NCI-H524 treated with DMSO at 0.1 percent for 48 hours (cell line): ENCODE measurements at regions not wholly inside any gene's neighbourhood (a gene's known extent, or its start where the extent isn't known, plus 50 kb on each side); places are given as distances from the start of the nearest gene placed in this dataset.
"Not testable (repeated sequence)": the region's sequence is repeated elsewhere in the genome, so short reads cannot be mapped to it uniquely, and the experiment has no call there.

Source experiments
- DNase-seq: peaks from one replicate; lab custom pipeline; 2025; lab: John Stamatoyannopoulos, UW

GRCh38 chr19:28619816-28620429 is 593.0 kb downstream of the UQCRFS1 start:
- DNase-seq: no peak

DNA sequence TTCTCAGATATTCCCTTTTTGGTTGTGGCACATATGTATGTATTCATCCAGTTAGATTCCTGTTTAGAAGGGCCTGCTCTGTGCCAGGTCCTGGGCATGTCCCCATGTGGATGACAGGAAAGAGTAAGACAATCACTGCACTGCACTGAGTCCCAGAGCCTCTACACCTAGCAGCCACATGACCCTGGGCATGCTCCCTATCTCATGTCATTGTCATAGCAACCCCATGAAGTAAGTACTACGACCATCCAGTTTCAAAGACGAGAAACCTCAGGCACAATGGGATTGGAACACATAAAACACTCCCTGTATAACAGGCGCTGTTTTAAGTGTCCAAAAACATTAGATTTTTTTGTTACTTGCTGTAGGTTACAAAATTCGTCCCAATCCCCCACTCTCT is 594.4 kb downstream of the UQCRFS1 start:
- DNase-seq: no peak

GRCh38 chr19:28615966-28616365 is 597.0 kb downstream of the UQCRFS1 start:
- DNase-seq: no peak

- no peak for DNase-seq
These were observed 597.4 kb downstream of the UQCRFS1 start for GRCh38 chr19:28615546-28615916.

DNA sequence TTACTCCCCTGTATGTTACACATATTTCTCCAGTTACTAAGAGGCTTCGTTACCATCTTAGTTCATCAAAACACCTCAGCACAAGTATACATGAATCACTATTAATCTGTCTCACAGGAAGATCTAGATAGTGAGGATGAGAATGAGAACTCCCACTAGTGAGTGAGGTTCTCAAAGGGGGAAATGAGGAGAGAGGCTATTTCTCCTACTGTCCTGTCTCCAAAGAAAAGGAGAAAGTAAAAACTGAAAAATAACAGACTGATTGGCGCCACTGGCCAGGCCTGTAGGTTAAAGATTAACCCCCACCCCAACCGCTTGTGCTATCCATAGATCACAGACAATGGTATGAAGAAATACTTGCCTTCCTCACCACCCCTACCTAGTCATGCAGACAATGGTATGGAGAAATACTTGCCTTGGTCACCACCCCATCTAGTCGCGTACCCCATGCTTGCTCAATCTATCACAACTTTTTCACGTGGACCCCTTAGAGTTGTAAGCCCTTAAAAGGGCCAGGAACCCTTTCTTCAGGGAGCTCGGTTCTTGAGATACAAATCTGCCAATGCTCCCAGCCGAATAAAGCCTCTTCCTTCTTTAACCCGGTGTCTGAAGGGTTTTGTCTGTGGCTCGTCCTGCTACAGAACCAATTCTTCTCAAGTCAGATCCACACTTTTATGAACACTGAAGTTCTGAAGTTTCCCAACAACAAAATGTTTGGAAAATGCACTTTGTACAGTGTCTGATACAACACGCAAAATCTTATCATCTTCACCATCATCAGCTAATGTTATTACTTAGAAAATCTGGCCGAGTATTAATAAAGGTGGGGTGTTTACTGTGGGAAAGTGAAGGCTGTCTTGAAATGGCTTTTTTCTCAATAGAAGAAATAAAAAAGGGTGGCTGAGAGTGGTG is 598.1 kb downstream of the UQCRFS1 start:
- no peak for DNase-seq

DNA sequence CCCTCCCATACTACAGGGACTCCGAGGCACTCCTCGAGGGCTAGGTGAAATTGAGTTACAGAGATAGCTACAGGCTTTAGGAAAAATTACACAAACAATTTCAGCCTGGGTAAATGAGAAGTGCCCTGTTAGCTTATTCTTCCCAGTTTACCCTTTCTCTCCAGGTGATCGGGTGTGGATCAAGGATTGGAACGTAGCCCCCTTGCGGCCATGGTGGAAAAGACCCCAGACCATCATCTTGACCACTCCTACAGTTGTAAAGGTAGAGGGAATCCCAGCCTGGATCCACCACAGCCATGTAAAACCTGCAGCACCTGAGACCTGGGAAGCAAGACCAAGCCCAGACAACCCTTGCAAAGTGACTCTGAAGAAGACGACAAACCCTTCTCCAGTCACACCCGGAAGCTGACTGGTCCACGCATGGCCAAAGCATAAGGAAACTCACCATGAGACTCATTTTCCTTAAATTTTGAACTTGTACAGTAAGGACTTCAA is 600.6 kb downstream of the UQCRFS1 start:
- DNase-seq: no peak

DNA sequence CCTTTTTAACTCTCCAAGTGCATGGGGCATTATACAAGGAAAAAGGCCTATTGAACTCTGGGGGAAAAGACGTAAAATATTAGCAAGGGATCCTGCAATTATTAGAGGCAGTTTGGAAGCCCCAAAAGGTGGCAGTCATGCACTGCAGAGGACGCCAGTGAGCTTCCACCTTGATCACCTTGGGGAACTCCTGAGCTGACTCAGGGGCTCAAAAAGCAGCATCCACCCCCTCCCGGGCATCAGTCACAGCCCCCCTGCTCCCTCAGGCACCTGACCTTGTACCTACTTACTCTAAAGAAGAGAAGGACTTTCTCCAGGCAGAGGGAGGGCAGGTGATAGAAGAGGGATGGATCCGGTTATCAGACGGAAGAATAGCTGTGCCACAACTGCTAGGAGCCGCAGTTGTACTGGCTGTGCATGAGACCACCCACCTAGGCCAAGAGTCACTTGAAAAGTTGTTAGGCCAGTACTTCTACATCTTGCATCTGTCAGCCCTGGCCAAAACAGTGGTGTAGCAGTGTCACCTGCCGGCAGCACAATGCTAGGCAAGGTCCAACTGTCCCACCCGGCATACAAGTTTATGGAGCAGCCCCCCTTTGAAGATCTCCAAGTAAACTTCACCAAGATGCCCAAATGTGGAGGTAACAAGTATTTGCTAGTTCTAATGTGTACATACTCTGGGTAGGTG is 601.6 kb downstream of the UQCRFS1 start:
- DNase-seq: not testable (repeated sequence)

GRCh38 chr19:28610731-28611130 is 602.2 kb downstream of the UQCRFS1 start:
- no peak for DNase-seq

DNA sequence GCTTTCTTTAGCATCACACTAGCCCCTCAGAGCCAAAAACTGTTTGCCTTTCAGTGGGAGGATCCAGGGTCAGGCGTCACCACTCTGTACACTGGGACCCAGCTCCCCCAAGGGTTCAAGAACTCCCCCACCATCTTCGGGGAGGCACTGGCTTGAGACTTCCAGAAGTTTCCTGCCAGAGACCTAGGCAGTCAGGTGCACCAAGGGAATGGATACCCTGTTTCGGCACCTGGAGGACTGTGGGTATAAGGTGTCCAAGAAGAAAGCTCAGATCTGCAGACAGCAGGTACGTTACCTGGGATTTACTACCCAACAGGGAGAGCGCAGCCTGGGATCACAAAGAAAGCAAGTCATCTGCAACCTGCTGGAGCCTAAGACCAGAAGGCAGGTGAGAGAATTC is 603.0 kb downstream of the UQCRFS1 start:
- DNase-seq: no peak

GRCh38 chr19:28609091-28609755 is 603.7 kb downstream of the UQCRFS1 start:
- DNase-seq: no peak

DNA sequence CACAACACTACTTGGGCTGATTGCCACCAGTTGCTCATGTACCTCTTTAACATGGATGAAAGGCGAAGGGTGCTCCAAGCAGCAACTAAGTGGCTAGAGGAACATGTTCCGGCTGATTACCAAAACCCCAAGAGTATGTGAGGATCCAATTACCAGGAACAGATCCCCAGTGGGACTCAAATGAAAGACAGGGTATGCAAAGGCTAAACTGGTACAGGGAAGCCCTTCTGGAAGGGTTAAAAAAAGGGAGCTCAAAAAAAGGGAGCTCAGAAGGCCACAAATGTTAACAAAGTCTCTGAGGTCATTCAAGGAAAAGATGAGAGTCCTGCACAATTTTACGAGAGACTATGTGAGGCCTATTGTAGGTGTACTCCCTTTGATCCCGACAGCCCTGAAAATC is 604.7 kb downstream of the UQCRFS1 start:
- DNase-seq: no peak

DNA sequence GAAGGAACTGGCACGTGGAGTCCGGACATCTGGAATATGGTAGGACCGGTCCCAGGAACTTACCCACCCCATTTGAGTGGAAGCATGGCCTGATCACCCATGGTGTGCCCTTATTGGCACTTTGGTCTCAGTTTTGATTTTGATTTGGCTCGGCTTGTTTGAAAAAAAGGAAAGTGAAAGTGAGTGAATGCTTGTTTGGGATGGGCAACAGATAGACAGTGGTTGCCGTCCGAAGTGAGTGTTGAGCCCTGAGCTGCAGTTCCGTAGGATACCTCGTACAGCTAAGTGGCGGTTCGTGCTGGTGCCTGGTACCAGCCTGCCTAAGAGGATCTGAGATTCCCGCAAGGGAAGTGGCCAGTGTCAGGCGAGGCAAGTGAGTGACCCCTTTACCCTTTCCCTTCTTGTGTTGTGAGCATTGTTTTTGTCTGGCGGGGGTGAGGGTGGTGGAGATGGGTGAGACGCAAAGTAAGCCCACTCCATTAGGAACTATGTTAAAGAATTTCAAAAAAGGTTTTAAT is 605.8 kb downstream of the UQCRFS1 start:
- DNase-seq: no peak

- no peak for DNase-seq
These were observed 606.5 kb downstream of the UQCRFS1 start for GRCh38 chr19:28606269-28607032.

DNA sequence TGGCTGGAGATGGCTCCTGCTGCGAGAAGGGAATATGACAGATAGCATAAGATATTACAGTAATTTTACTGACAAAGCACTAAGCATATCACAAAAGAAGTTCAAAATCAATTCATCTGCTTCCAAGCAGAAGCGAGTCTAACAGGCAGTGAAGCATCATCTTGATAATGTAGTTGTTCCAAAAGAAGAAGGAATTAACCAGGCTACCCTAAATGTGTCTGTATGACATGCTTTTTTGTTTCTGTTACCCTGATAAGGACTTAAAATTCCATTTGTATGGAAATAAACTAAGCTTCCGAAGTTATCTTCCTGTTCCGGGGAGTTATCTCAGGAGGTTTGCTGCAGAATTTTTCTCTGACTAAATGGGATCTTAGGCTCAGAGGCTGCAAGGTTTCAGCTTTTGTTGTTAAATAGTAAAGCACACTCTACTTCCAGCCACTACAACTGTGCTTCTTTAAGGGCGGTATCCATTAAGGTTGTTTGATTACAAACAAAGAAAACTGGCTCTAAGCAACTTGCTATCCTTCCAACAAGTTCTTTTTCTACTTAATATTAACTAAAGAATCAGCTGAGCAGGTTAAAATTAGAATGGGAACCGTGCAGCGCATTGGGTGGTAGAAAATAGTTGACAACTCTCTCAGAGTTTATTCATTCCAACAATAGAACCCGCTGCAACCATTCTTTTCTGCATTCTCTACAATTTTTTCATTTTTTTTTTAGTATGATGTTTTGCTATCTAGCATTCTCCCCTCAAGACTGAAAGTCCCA is 607.3 kb downstream of the UQCRFS1 start:
- no peak for DNase-seq

GRCh38 chr19:28603453-28603852 is 609.5 kb downstream of the UQCRFS1 start:
- DNase-seq: no peak

GRCh38 chr19:28602675-28603298 is 610.2 kb downstream of the UQCRFS1 start:
- no peak for DNase-seq

GRCh38 chr19:28601723-28602440 is 611.1 kb downstream of the UQCRFS1 start:
- DNase-seq: no peak

- DNase-seq: no peak
These were observed 614.1 kb downstream of the UQCRFS1 start for GRCh38 chr19:28598861-28599260.

DNA sequence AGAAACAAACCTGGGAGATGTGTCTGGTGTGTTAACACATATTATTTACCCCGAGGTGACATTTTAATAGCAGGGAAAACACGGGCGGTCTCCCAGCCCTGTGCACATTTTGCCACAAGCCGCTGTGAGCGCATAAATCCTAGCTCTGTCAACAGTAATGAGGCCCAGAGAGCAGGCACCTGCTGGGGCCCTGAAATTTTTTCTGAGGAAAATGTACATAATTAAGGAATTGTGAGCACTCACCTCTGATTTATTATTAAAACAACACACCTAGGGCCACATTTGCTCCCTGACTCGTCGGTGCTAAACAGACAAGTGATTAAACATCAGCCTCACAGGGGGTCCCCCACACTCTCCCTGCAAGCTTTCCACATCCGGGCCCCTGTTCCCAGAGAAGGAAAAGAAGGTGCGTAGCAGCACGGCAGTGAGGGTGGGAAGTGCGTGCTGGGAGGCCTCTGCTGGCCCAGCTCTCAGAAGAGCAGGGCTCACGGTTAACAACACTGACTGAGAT is 616.3 kb downstream of the UQCRFS1 start:
- no peak for DNase-seq
